Transverse colon (tissue), 4 donors: ENCODE measurements at regions not wholly inside any gene's neighbourhood (a gene's known extent, or its start where the extent isn't known, plus 50 kb on each side); places are given as distances from the start of the nearest gene placed in this dataset.

ENCODE experiments used
- DNase-seq: peaks from one replicate; pipeline ENCODE4 v3.0.0-alpha.2; 2019
- H3K27ac ChIP-seq, 4 donors: fragments of 200-600 bp; sonication (generic); 2 replicates each; pipeline ENCODE4 v1.5.1; 2016 to 2018; ENCODE audit warnings: inconsistent platforms in 4 of 4
- H3K27me3 ChIP-seq: fragments of 200-600 bp; sonication (generic); 2 replicates; pipeline ENCODE4 v1.5.1; 2017; ENCODE audit warnings: inconsistent platforms
- H3K36me3 ChIP-seq, 4 donors: fragments of 200-600 bp; sonication (generic); 2 replicates each; pipeline ENCODE4 v1.5.1; 2017 to 2019; ENCODE audit warnings: inconsistent platforms in 4 of 4
- H3K4me1 ChIP-seq, 4 donors: fragments of 200-600 bp; sonication (generic); 2 replicates each; pipeline ENCODE4 v1.5.1; 2017 to 2020; ENCODE audit warnings: inconsistent platforms in 4 of 4
- H3K4me3 ChIP-seq, 4 donors: fragments of 200-600 bp; sonication (generic); 1 replicate in 1 of 4; 2 replicates in 3 of 4; pipeline versions ENCODE4 v1.5.1 to v1.6.1; 2017 to 2019; ENCODE audit warnings: inconsistent platforms in 4 of 4
- H3K9me3 ChIP-seq, 2 donors: fragments of 200-600 bp; sonication (generic); 2 replicates each; pipeline ENCODE4 v1.5.1; 2017 to 2019; ENCODE audit warnings: inconsistent platforms in 2 of 2
- EP300 ChIP-seq: sonication (generic); formaldehyde crosslinking; IDR thresholded peaks from one replicate; pipeline ENCODE4 v1.6.1; 2017; ENCODE audit warnings: antibody characterized with exemption, low read depth
- POLR2A ChIP-seq: fragments of 450-650 bp; IDR thresholded peaks from one replicate; pipeline ENCODE4 v1.6.1; 2016; ENCODE audit warnings: antibody characterized with exemption, mild to moderate bottlenecking, moderate library complexity
- POLR2AphosphoS5 ChIP-seq, 3 donors: sonication (generic); formaldehyde crosslinking; IDR thresholded peaks; one replicate each; pipeline ENCODE4 v1.6.1; 2016; ENCODE audit warnings: antibody characterized with exemption in 3 of 3
- WGBS, 2 donors: methylation state at CpG; one replicate each; pipeline ENCODE4 v1.1.5; 2018; ENCODE audit warnings: low coverage in 1 of 2; 5-methylcytosine and 5-hydroxymethylcytosine counted together
- in situ Hi-C, 4 donors: fragments of 200-750 bp; cut with MboI; loops; one replicate each; pipeline versions ENCODE4 v1.15.0 to v1.15.1; 2017; ENCODE audit warnings: low sequenced_read_pairs in 3 of 4, low pct_ligation_motif_present in 1 of 4, low pct_unique_long_range_greater_than_20kb in 1 of 4
- intact Hi-C: fragments of 100-400 bp; cut with DNase I; formaldehyde crosslinking; loops from one replicate; pipeline ENCODE4 v1.15.1; 2023; ENCODE audit warnings: low total_unique reads
- TF ChIP-seq, protein P1 (sequence below), 5 experiments: fragments of 200-600 bp in 3 of 5; fragments of 450-650 bp in 2 of 5; sonication (generic) in 3 of 5; IDR thresholded peaks; 1 replicate in 2 of 5; 2 replicates in 3 of 5; pipeline ENCODE4 v1.5.1; 2016 to 2017; ENCODE audit warnings: antibody characterized with exemption in 5 of 5, inconsistent platforms in 3 of 5, mild to moderate bottlenecking in 2 of 5, moderate library complexity in 1 of 5

DNA sequence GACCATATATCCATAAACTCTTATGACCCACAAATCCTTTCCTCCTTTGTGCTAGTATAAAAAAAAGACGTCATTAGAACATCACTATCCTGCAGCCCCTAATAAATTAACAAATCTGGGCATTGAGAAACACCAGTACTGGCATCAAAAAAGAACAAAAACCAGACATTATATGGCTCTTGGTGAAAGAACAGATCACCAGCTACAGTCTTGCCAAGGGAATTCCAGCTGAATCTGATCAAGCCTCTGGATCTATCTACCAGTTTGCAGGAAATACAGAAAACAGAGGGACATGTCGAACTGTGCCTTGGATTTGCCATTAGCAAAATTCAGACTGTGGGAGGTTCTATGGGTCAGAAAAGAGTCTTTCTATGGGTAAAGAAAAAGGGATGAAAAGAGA is 93.7 kb upstream of the DDX18 start:
- Histone ChIP-seq H3K27me3 (no peaks in the 10 kb centered on the region), H3K4me1 (no peaks in the 10 kb centered on the region), H3K9me3 (no peaks in the 10 kb centered on the region), H3K4me3 (no peak overlapping the region), H3K36me3 (no peaks in the 10 kb centered on the region), H3K27ac (no peak overlapping the region)
- TF ChIP-seq, protein P1, sequence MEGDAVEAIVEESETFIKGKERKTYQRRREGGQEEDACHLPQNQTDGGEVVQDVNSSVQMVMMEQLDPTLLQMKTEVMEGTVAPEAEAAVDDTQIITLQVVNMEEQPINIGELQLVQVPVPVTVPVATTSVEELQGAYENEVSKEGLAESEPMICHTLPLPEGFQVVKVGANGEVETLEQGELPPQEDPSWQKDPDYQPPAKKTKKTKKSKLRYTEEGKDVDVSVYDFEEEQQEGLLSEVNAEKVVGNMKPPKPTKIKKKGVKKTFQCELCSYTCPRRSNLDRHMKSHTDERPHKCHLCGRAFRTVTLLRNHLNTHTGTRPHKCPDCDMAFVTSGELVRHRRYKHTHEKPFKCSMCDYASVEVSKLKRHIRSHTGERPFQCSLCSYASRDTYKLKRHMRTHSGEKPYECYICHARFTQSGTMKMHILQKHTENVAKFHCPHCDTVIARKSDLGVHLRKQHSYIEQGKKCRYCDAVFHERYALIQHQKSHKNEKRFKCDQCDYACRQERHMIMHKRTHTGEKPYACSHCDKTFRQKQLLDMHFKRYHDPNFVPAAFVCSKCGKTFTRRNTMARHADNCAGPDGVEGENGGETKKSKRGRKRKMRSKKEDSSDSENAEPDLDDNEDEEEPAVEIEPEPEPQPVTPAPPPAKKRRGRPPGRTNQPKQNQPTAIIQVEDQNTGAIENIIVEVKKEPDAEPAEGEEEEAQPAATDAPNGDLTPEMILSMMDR (IDR thresholded peaks at IDR 0.05), result no peak
- TF ChIP-seq POLR2A (no peak), POLR2AphosphoS5 (IDR thresholded peaks at IDR 0.05) (no peak), EP300 (no peak)
- 50 to 60% methylated on average over 1 to 2 of the region's 2 CpGs for WGBS, 2 donors
- no peak for DNase-seq
- intact Hi-C loops (no loop called here), in situ Hi-C loops (no loop called here)

- TF ChIP-seq POLR2AphosphoS5 (IDR thresholded peaks at IDR 0.05) (no peak), POLR2A (no peak), EP300 (no peak)
- TF ChIP-seq, protein P1 (IDR thresholded peaks at IDR 0.05), result no peak
- no peaks in the 10 kb centered on the region for H3K36me3 ChIP-seq
- no peak overlapping the region for H3K4me3 ChIP-seq
- no peak overlapping the region for H3K27ac ChIP-seq
- intact Hi-C loops, result no loop called here
- no peaks in the 10 kb centered on the region for H3K27me3 ChIP-seq
- DNase-seq, result no peak
- WGBS, 2 donors, result 71 to 72% methylated on average over 1 to 2 of the region's 2 CpGs
- H3K9me3 ChIP-seq, result no peaks in the 10 kb centered on the region
- no peaks in the 10 kb centered on the region for H3K4me1 ChIP-seq
- in situ Hi-C loops, result no loop called here
These were observed 91.0 kb upstream of the DDX18 start for GRCh38 chr2:117723483-117723882.

DNA sequence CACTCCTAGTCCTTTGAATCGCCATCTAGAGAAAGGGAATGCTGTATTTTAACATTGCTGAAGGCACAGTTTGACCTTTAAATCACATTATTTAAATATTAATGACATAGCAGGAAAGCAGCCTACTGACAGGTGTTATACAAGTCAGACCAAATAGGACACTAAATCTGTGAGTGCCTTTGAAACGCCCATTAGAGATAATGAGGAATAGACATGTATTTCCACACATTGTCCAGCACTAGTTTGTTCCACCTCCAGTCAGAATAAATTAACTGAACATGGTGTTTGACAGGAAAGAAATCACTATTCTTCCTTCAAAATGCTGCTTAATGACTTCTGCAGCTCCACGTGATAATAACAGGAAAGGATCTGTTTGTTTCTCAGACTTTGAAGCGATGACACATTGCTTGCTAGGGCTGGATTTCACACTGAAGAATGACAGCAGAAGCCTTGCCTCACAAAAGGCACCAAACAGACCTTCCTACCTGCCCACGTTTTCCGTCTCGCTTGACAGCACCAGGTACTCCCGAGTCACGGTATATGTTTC is 90.5 kb upstream of the DDX18 start:
- TF ChIP-seq EP300 (no peak), POLR2A (no peak), POLR2AphosphoS5 (IDR thresholded peaks at IDR 0.05) (no peak)
- TF ChIP-seq, protein P1 (IDR thresholded peaks at IDR 0.05), result no peak
- no peaks in the 10 kb centered on the region for H3K36me3 ChIP-seq
- H3K4me3 ChIP-seq, result no peak overlapping the region
- WGBS, 2 donors, result 66 to 75% methylated on average over 6 to 9 of the region's 9 CpGs
- no peak overlapping the region for H3K27ac ChIP-seq
- no peaks in the 10 kb centered on the region for H3K27me3 ChIP-seq
- no peaks in the 10 kb centered on the region for H3K9me3 ChIP-seq
- intact Hi-C loops (no loop called here), in situ Hi-C loops (no loop called here)
- no peak for DNase-seq
- H3K4me1 ChIP-seq, result no peaks in the 10 kb centered on the region

GRCh38 chr2:117726747-117727146 is 87.7 kb upstream of the DDX18 start:
- no peaks in the 10 kb centered on the region for H3K4me1 ChIP-seq
- H3K27ac ChIP-seq, result no peak overlapping the region
- no peaks in the 10 kb centered on the region for H3K27me3 ChIP-seq
- no peak for DNase-seq
- no peaks in the 10 kb centered on the region for H3K36me3 ChIP-seq
- 72 to 73% methylated on average over 3 to 5 of the region's 5 CpGs for WGBS, 2 donors
- in situ Hi-C loops, result no loop called here
- H3K4me3 ChIP-seq, result no peak overlapping the region
- TF ChIP-seq POLR2A (no peak), POLR2AphosphoS5 (IDR thresholded peaks at IDR 0.05) (no peak), EP300 (no peak)
- TF ChIP-seq, protein P1 (IDR thresholded peaks at IDR 0.05), result no peak
- H3K9me3 ChIP-seq, result no peaks in the 10 kb centered on the region
- intact Hi-C loops, result no loop called here
